HG03159 (cell line): ENCODE measurements at regions not wholly inside any gene's neighbourhood (a gene's known extent, or its start where the extent isn't known, plus 50 kb on each side); places are given as distances from the start of the nearest gene placed in this dataset.
"Not testable (repeated sequence)": the region's sequence is repeated elsewhere in the genome, so short reads cannot be mapped to it uniquely, and the experiment has no call there.

Experiments used
- ATAC-seq: cut with Tn5 transposase; IDR thresholded peaks from one replicate; pipeline ENCODE4 v1.9.1; 2021; ENCODE audit warnings: mild to moderate bottlenecking, moderate library complexity; ENCODE audit not compliant: unreplicated experiment

DNA sequence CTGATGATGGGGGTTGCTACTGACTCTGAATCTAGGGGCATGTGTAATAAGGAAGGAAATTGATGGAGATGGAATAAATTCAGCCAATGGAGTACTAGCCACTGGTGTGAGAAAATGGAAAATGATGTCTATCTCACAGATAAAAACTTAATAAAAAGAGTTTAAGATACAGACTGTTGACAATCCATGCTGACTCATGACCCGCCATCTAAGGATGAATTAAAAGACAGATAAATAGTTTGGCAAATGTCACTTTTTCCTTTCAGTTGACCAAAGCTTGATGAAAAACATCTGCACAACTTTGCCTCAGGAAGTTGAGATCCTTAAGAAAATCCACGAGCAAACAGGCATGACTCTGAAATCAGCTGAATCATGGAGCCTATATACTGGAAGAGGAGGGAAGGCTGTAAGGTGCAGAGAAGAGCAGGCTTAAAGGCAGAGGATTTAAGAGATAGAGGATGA is 82.6 kb upstream of the BMP5 start:
- ATAC-seq = no peak

- ATAC-seq = no peak
Measured at GRCh38 chr6:55955684-55956083, 80.3 kb upstream of the BMP5 start.

DNA sequence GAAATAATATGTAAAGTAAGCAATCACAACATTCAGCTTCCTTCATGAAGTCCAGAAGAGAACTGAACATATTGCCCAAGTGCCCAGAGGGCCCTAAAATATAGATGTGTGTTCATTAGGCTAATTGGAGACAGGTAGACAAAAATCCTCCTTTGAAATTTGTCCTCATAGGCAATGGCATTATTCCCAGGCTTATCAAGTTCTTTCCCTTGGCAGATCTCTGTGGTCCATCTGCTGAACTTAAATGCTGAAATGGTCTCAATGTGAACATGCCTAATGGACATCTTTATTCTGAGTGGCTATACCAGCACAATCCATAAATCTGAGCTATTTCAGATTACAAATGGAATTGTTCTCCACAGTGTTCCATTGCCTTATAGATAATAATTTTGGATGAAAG is 79.0 kb upstream of the BMP5 start:
- no peak for ATAC-seq

GRCh38 chr6:55953335-55953734 is 77.9 kb upstream of the BMP5 start:
- ATAC-seq = no peak

GRCh38 chr6:55950071-55950814 is 74.9 kb upstream of the BMP5 start:
- ATAC-seq = no peak

- ATAC-seq = no peak
Measured at GRCh38 chr6:55943329-55943728, 67.9 kb upstream of the BMP5 start.

DNA sequence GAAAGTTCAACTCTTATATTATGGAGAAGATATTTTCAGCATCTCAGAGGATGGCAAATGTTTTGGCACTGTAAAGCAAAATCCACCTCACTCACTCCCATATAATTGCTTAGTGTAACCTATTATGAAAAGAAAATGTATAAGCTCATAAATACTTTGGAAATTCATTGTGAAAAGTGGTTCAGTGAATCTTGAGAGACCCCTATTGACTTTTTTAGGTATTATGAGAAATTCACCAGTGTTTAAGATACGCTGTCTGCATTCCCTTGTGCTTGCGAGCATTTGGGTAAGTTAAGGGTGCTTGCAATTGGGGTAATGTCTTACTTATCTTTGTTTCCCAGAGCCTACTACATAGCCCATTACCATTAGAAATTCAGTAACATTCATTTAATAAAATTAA is 66.3 kb upstream of the BMP5 start:
- no peak for ATAC-seq

GRCh38 chr6:55937951-55938690 is 62.7 kb upstream of the BMP5 start:
- no peak for ATAC-seq

DNA sequence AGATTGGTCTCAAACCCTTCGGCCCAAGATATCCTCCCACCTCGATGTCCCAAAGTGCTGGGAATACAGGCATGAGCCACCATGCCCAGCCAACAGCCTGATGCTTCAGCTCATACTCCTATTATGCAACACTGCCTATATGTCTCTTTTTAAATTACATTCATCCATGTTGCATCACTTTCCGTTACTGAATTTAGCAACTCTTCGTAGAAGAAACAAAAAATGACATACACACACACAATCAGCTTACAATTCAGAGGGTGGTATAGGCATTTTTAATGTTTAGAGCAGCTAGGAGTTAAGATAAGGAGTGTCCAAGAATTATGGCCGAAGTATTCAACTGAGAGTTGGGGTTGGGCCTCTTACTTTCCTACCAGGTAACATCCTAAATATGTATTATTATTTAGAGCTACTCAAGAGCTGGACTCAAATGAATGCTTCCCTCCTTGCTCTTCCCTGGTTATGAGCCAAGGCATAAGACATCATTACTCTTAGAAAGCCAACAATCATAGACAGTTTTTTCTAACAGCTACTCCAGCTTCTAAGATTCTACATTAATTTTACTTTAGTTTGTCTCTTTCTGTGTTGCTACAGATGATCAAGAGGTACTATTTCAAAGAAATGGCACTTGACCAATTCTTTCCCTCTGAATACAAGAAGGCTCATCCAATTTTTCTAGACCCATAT is 62.0 kb upstream of the BMP5 start:
- no peak for ATAC-seq

- no peak for ATAC-seq
Measured at GRCh38 chr6:55931101-55931500, 55.7 kb upstream of the BMP5 start.

DNA sequence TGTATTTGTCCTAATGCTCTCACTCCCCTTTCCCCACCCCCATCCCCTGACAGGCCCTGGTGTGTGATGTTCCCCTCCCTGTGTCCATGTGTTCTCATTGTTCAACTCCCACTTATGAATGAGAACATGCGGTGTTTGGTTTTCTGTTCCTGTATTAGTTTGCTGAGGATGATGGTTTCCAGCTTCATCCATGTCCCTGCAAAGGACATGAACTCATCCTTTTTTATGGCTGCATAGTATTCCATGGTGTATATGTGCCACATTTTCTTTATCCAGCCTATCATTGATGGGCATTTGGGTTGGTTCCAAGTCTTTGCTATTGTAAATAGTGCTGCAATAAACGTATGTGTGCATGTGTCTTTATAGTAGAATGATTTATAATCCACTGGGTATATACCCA is 52.3 kb upstream of the BMP5 start:
- not testable (repeated sequence) for ATAC-seq

- ATAC-seq = no peak
Measured at GRCh38 chr6:55925292-55925691, 49.9 kb upstream of the BMP5 start.
